Omental fat pad (tissue), 3 donors: ENCODE measurements at regions not wholly inside any gene's neighbourhood (a gene's known extent, or its start where the extent isn't known, plus 50 kb on each side); places are given as distances from the start of the nearest gene placed in this dataset.

Experiments
- ATAC-seq: fragments of 150-250 bp; one replicate; pipeline ENCODE4 v1.9.1; 2016; ENCODE audit warnings: mild to moderate bottlenecking, moderate library complexity; ENCODE audit not compliant: low FRiP score
- DNase-seq: peaks from one replicate; pipeline ENCODE4 v3.0.0-alpha.2; 2019; ENCODE audit warnings: low spot score
- TF ChIP-seq, protein P1 (sequence below), 3 donors: fragments of 450-650 bp; IDR thresholded peaks; one replicate each; pipeline ENCODE4 v1.5.1; 2016 to 2017; ENCODE audit warnings: antibody characterized with exemption in 3 of 3, mild to moderate bottlenecking in 3 of 3, moderate library complexity in 2 of 3

DNA sequence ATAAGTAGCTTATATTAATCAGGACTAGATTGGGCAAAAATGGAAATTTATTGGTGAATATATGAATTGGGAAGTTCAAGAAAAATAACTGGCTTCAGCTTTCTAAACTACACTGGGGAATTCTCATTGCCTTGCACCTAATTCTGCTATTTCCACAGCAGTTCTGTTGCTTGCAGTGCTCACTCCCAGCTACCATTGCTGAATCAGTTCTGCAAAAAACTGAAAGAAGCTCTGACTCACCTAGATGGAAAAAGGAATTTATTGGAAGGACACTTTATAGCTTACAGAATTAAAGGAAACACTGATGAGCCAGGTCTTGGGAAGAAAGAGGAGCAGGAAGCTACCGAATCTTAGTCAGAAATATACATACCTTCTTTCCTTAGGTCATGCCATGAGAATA, 60.3 kb upstream of the ACVR1 start:
- TF ChIP-seq, protein P1, sequence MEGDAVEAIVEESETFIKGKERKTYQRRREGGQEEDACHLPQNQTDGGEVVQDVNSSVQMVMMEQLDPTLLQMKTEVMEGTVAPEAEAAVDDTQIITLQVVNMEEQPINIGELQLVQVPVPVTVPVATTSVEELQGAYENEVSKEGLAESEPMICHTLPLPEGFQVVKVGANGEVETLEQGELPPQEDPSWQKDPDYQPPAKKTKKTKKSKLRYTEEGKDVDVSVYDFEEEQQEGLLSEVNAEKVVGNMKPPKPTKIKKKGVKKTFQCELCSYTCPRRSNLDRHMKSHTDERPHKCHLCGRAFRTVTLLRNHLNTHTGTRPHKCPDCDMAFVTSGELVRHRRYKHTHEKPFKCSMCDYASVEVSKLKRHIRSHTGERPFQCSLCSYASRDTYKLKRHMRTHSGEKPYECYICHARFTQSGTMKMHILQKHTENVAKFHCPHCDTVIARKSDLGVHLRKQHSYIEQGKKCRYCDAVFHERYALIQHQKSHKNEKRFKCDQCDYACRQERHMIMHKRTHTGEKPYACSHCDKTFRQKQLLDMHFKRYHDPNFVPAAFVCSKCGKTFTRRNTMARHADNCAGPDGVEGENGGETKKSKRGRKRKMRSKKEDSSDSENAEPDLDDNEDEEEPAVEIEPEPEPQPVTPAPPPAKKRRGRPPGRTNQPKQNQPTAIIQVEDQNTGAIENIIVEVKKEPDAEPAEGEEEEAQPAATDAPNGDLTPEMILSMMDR (IDR thresholded peaks at IDR 0.05), result no peak
- no peak for ATAC-seq
- no peak for DNase-seq

GRCh38 chr2:157935378-157935906, 59.3 kb upstream of the ACVR1 start:
- no peak for DNase-seq
- TF ChIP-seq, protein P1 (IDR thresholded peaks at IDR 0.05), result no peak
- no peak for ATAC-seq

DNA sequence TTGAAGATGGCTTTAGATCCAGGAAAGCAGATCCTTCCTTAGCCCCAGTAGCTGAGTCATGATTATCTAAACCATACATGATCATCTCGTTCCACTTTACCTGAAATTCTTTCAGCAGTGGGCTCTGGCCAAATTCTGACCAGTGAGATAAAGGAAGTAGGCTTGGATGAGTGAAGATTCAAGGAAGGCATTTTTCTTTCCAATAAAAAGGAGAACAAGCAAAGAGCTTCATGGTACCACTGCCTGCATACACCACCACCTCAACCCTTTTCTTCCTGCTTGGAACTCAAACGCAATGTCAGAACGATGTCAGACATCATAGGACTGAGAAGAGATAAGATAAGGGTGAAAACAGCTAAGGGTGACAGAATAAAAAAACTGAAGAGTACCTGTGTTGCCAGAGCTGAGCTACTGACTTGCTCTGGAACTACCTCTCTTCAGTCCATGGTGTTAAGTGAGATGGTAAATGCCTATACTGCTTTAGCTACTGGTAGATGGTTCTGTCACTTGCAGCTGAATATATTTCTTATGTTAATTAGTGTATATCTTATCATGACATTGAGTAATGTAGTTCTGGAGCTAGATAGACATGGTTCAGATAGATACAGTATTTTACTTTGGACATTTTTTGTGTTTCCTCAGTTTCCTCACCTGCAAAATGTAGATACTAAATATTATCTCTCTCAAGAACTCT, 58.7 kb upstream of the ACVR1 start:
- ATAC-seq (no peak), DNase-seq (no peak)
- TF ChIP-seq, protein P1 (IDR thresholded peaks at IDR 0.05), result no peak

GRCh38 chr2:157933160-157933920, 57.2 kb upstream of the ACVR1 start:
- no peak for DNase-seq
- TF ChIP-seq, protein P1 (IDR thresholded peaks at IDR 0.05), result no peak
- ATAC-seq, result no peak

DNA sequence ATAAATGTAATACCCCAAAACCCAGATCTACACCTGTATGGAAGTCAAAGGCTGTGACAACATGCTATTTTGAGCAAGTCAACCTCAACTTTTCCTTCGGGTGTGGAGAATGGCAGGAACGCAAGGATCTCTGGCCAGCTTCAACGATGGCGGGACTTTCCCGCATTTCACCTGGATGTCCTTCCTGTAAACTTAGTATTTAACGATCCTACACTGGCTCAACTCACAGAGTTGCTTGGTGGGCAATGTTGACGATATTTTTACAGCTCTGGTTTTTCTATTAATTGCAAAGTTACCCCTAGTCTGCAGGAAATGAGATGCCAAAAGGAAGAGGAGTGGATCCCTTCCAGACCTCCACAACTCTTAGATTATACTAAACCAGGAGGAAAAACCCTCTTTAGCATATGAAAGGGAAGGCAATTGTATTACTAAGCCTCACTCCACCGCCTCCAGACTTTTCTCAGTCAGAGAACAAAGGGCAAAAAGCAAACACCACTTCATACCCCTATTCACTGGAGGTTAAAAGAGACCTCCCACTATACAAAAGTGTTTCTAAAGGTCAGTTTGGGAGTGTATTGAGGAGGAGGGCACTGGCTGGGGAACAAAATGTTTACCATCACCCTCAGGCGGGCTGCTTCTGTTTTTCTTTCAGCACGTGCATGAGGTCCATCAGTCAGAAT, 56.5 kb upstream of the ACVR1 start:
- ATAC-seq, result no peak
- no peak for DNase-seq
- TF ChIP-seq, protein P1 (IDR thresholded peaks at IDR 0.05), result no peak

- DNase-seq (no peak), ATAC-seq (no peak)
- TF ChIP-seq, protein P1 (IDR thresholded peaks at IDR 0.05), result no peak
These were observed 55.4 kb upstream of the ACVR1 start for GRCh38 chr2:157931542-157931941.
